PFSK-1 (cell line): ENCODE measurements at regions not wholly inside any gene's neighbourhood (a gene's known extent, or its start where the extent isn't known, plus 50 kb on each side); places are given as distances from the start of the nearest gene placed in this dataset.

Experiments used
- FOXP2 ChIP-seq: optimal IDR thresholded peaks from 2 replicates; pipeline ENCODE3; 2011; ENCODE audit warnings: borderline replicate concordance, control low read depth, inconsistent platforms; ENCODE audit not compliant: insufficient read depth; ENCODE audit errors: extremely low read length, extremely low read depth
- POLR2AphosphoS5 ChIP-seq: IDR thresholded peaks from 2 replicates; pipeline ENCODE4 v1.6.1; 2012; ENCODE audit warnings: low read depth, mild to moderate bottlenecking, control low read depth, low read length, moderate library complexity
- REST ChIP-seq, 2 experiments: IDR thresholded peaks; 2 replicates each; pipeline versions ENCODE4 v1.6.1 to v1.8.0; 2011 to 2012; ENCODE audit warnings: low read depth in 2 of 2, low read length in 2 of 2, control low read depth in 1 of 2, inconsistent platforms in 1 of 2, mild to moderate bottlenecking in 1 of 2, moderate library complexity in 1 of 2; ENCODE audit not compliant: insufficient read depth in 1 of 2
- SIN3A ChIP-seq: IDR thresholded peaks from 2 replicates; pipeline ENCODE4 v1.6.1; 2012; ENCODE audit warnings: mild to moderate bottlenecking, low read length, moderate library complexity, borderline replicate concordance; ENCODE audit not compliant: insufficient read depth
- TAF1 ChIP-seq: IDR thresholded peaks from 2 replicates; pipeline ENCODE4 v1.6.1; 2012; ENCODE audit warnings: low read length, control low read depth, borderline replicate concordance; ENCODE audit not compliant: insufficient read depth

- TF ChIP-seq POLR2AphosphoS5 (no peak), SIN3A (no peak), REST (IDR thresholded peaks at IDR 0.05; ENCODE audit: insufficient read depth in 1 of 2, low read depth in 2 of 2, low read length in 2 of 2) (no peak), FOXP2 (no peak), TAF1 (no peak)
Measured at GRCh38 chr2:64785245-64785644, 131.5 kb upstream of the SERTAD2 start.
